Glutamatergic neuron (in vitro differentiated cells): ENCODE measurements at regions not wholly inside any gene's neighbourhood (a gene's known extent, or its start where the extent isn't known, plus 50 kb on each side); places are given as distances from the start of the nearest gene placed in this dataset.

ENCODE experiments used
- DNase-seq: peaks from one replicate; pipeline ENCODE4 v3.0.0; 2022
- H3K27ac Mint-ChIP-seq: one replicate; pipeline ENCODE4 v1.8.0; 2020; ENCODE audit warnings: mild to moderate bottlenecking, mixed read lengths, inconsistent platforms; ENCODE audit not compliant: unreplicated experiment
- H3K27me3 Mint-ChIP-seq: one replicate; pipeline ENCODE4 v1.8.0; 2020; ENCODE audit warnings: mild to moderate bottlenecking, moderate library complexity, mixed read lengths, inconsistent platforms; ENCODE audit not compliant: unreplicated experiment
- H3K36me3 Mint-ChIP-seq: one replicate; pipeline ENCODE4 v1.8.0; 2020; ENCODE audit warnings: mild to moderate bottlenecking, mixed read lengths, inconsistent platforms; ENCODE audit not compliant: unreplicated experiment
- H3K4me1 Mint-ChIP-seq: one replicate; pipeline ENCODE4 v1.8.0; 2020; ENCODE audit warnings: mild to moderate bottlenecking, low read depth, mixed read lengths, inconsistent platforms; ENCODE audit not compliant: unreplicated experiment
- H3K4me3 Mint-ChIP-seq: one replicate; pipeline ENCODE4 v1.8.0; 2020; ENCODE audit warnings: mild to moderate bottlenecking, mixed read lengths, inconsistent platforms; ENCODE audit not compliant: unreplicated experiment
- H3K9me3 Mint-ChIP-seq: one replicate; pipeline ENCODE4 v1.8.0; 2020; ENCODE audit warnings: mild to moderate bottlenecking, moderate library complexity, mixed read lengths, inconsistent platforms; ENCODE audit not compliant: unreplicated experiment
- TF ChIP-seq, protein P1 (sequence below): fragments of 200-600 bp; sonication (generic); IDR thresholded peaks from one replicate; pipeline ENCODE4 v1.5.0; 2021; ENCODE audit not compliant: partially characterized antibody, unreplicated experiment

DNA sequence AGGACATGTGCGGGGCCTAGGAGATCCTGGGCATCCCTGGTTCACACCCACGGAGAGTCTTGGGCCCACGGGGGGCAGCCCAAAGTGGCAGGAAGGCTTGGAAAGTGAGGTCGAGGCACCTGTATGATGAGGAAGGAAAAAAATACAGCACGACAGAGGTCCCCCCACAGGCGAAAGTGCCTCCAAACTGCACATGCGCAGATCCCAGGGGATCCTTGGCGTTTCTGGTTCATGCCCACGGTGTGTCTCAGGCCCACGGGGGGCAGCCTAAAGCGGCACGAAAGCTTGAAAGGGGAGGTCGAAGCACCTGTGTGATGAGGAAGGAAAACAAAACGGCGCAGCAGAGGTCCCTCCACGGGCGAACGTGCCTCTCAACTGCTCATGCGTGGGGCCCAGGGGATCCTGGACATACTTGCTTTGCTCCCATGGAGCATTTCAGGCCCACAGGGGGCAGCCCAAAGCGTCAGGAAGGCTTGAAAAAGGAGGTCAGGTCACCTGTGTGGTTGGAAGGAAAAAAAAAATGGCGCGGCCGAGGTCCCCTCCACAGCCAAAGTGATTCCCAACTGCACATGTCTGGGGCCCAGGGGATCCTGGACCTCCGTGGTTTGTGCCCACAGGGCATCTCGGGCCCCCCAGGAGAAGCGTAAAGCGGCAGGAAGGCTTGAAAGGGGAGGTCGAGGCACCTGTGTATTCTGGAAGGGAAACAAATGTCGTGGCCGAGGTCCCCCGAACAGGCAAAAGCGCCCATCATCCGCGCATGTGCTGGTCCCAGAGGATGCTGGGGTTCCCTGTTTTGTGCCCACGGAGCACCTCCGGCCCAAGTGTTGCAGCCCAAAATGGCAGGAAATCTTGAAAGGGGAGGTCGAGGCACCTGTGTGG lies 582.6 kb downstream of the ALG10 start:
- no peak for DNase-seq
- Mint-ChIP-seq H3K27me3 (peaks cover 4% of the 10 kb centered on the region), H3K27ac (no peak overlapping the region), H3K36me3 (no peaks in the 10 kb centered on the region), H3K4me1 (no peaks in the 10 kb centered on the region), H3K9me3 (peaks cover 21% of the 10 kb centered on the region), H3K4me3 (no peak overlapping the region)
- TF ChIP-seq, protein P1, sequence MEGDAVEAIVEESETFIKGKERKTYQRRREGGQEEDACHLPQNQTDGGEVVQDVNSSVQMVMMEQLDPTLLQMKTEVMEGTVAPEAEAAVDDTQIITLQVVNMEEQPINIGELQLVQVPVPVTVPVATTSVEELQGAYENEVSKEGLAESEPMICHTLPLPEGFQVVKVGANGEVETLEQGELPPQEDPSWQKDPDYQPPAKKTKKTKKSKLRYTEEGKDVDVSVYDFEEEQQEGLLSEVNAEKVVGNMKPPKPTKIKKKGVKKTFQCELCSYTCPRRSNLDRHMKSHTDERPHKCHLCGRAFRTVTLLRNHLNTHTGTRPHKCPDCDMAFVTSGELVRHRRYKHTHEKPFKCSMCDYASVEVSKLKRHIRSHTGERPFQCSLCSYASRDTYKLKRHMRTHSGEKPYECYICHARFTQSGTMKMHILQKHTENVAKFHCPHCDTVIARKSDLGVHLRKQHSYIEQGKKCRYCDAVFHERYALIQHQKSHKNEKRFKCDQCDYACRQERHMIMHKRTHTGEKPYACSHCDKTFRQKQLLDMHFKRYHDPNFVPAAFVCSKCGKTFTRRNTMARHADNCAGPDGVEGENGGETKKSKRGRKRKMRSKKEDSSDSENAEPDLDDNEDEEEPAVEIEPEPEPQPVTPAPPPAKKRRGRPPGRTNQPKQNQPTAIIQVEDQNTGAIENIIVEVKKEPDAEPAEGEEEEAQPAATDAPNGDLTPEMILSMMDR, result no peak

- TF ChIP-seq, protein P1, result no peak
- H3K4me3 Mint-ChIP-seq, result no peak overlapping the region
- DNase-seq, result no peak
- H3K4me1 Mint-ChIP-seq, result no peaks in the 10 kb centered on the region
- H3K27me3 Mint-ChIP-seq, result peaks cover 4% of the 10 kb centered on the region
- H3K36me3 Mint-ChIP-seq, result no peaks in the 10 kb centered on the region
- H3K27ac Mint-ChIP-seq, result no peak overlapping the region
- peaks cover 21% of the 10 kb centered on the region for H3K9me3 Mint-ChIP-seq
Measured at GRCh38 chr12:34605510-34605887, 583.2 kb downstream of the ALG10 start.

DNA sequence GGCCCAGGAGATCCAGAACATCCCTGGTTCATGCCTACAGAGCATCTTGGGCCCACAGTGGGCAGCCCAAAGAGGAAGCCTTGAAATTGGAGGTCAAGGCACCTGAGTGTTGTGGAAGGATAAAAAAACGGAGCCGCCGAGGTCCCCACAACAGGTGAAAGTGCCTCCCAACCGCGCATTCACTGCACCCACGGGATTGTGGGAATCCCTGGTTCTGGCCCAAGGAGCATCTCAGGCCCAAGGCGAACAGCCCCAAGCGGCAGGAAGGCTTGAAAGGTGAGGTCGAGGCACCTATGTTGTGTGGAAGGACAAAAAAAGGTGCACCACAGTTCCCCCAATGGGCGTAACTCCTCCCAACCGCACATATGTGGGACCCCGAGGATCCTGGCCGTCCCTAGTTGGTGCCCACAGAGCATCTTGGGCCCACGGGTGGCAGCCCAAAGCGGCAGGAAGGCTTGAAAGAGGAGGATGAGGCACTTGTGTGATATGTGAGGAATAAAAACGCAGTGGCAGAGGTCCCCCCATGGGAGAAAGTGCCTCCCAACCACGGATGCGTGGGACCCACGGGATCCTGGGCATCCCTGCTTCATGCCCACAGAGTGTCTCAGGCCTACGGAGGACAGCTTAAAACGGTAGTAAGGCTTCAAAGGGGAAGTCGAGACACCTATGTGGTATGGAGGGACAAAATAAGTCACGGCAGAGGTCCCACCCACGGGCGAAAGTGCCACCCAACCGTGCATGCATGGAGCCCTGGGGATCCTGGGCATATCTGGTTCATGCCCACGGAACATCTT lies 583.9 kb downstream of the ALG10 start:
- peaks cover 4% of the 10 kb centered on the region for H3K27me3 Mint-ChIP-seq
- no peaks in the 10 kb centered on the region for H3K4me1 Mint-ChIP-seq
- no peaks in the 10 kb centered on the region for H3K36me3 Mint-ChIP-seq
- no peak for DNase-seq
- TF ChIP-seq, protein P1, result no peak
- no peak overlapping the region for H3K4me3 Mint-ChIP-seq
- no peak overlapping the region for H3K27ac Mint-ChIP-seq
- H3K9me3 Mint-ChIP-seq, result peaks cover 22% of the 10 kb centered on the region

GRCh38 chr12:34606749-34607519 lies 584.6 kb downstream of the ALG10 start:
- Mint-ChIP-seq H3K36me3 (no peaks in the 10 kb centered on the region), H3K27me3 (peaks cover 4% of the 10 kb centered on the region), H3K4me3 (no peak overlapping the region), H3K9me3 (peaks cover 22% of the 10 kb centered on the region), H3K27ac (no peak overlapping the region), H3K4me1 (no peaks in the 10 kb centered on the region)
- TF ChIP-seq, protein P1, result no peak
- DNase-seq, result no peak
